Uterus (tissue), 3 donors: ENCODE measurements at regions not wholly inside any gene's neighbourhood (a gene's known extent, or its start where the extent isn't known, plus 50 kb on each side); places are given as distances from the start of the nearest gene placed in this dataset.

Source experiments
- DNase-seq, 2 donors: peaks; one replicate each; pipeline ENCODE4 v3.0.0-alpha.2; 2019 to 2020
- H3K27ac ChIP-seq, 2 donors: fragments of 200-600 bp; sonication (generic); 1 replicate in 1 of 2; 2 replicates in 1 of 2; pipeline ENCODE4 v1.5.1; 2016 to 2018
- H3K27me3 ChIP-seq, 2 donors: fragments of 200-600 bp; sonication (generic); one replicate each; pipeline ENCODE4 v1.5.1; 2018 to 2019; ENCODE audit warnings: control low read depth in 1 of 2
- H3K36me3 ChIP-seq, 2 donors: fragments of 200-600 bp; sonication (generic); one replicate each; pipeline ENCODE4 v1.5.1; 2019; ENCODE audit warnings: control low read depth in 1 of 2
- H3K4me1 ChIP-seq, 2 donors: fragments of 200-600 bp; sonication (generic); one replicate each; pipeline ENCODE4 v1.5.1; 2018 to 2019; ENCODE audit warnings: control low read depth in 1 of 2
- H3K4me3 ChIP-seq, 2 donors: fragments of 200-600 bp; sonication (generic); 1 replicate in 1 of 2; 2 replicates in 1 of 2; pipeline ENCODE4 v1.5.1; 2018 to 2019; ENCODE audit warnings: mild to moderate bottlenecking in 1 of 2
- H3K9me3 ChIP-seq, 2 donors: fragments of 200-600 bp; sonication (generic); one replicate each; pipeline ENCODE4 v1.5.1; 2019; ENCODE audit warnings: control low read depth in 1 of 2
- POLR2A ChIP-seq, 2 donors: fragments of 450-650 bp; IDR thresholded peaks; one replicate each; pipeline ENCODE4 v1.6.1; 2016; ENCODE audit warnings: antibody characterized with exemption in 2 of 2, mild to moderate bottlenecking in 1 of 2, moderate library complexity in 1 of 2
- intact Hi-C: fragments of 100-400 bp; cut with DNase I; formaldehyde crosslinking; loops from one replicate; pipeline ENCODE4 v1.15.1; 2023; ENCODE audit warnings: low total_unique reads
- TF ChIP-seq, protein P1 (sequence below), 4 experiments: fragments of 200-600 bp in 2 of 4; fragments of 450-650 bp in 2 of 4; sonication (generic) in 2 of 4; IDR thresholded peaks; one replicate each; pipeline ENCODE4 v1.5.1; 2016 to 2019; ENCODE audit warnings: antibody characterized with exemption in 4 of 4, mild to moderate bottlenecking in 2 of 4, moderate library complexity in 1 of 4
- donor health status: DM: yes; HTN: yes; CAD: no.

GRCh38 chr4:181538431-181538830, 704.8 kb upstream of the TENM3 start:
- intact Hi-C loops: no loop called here
- Histone ChIP-seq H3K4me3 (no peak overlapping the region), H3K27me3 (no peaks in the 10 kb centered on the region), H3K4me1 (no peaks in the 10 kb centered on the region), H3K36me3 (no peaks in the 10 kb centered on the region), H3K27ac (no peak overlapping the region), H3K9me3 (no peaks in the 10 kb centered on the region)
- no peak for DNase-seq
- TF ChIP-seq, protein P1, sequence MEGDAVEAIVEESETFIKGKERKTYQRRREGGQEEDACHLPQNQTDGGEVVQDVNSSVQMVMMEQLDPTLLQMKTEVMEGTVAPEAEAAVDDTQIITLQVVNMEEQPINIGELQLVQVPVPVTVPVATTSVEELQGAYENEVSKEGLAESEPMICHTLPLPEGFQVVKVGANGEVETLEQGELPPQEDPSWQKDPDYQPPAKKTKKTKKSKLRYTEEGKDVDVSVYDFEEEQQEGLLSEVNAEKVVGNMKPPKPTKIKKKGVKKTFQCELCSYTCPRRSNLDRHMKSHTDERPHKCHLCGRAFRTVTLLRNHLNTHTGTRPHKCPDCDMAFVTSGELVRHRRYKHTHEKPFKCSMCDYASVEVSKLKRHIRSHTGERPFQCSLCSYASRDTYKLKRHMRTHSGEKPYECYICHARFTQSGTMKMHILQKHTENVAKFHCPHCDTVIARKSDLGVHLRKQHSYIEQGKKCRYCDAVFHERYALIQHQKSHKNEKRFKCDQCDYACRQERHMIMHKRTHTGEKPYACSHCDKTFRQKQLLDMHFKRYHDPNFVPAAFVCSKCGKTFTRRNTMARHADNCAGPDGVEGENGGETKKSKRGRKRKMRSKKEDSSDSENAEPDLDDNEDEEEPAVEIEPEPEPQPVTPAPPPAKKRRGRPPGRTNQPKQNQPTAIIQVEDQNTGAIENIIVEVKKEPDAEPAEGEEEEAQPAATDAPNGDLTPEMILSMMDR (IDR thresholded peaks at IDR 0.05): no peak
- TF ChIP-seq POLR2A (IDR thresholded peaks at IDR 0.05): no peak

- TF ChIP-seq, protein P1 (IDR thresholded peaks at IDR 0.05): no peak
- Histone ChIP-seq H3K4me3 (no peak overlapping the region), H3K27ac (no peak overlapping the region), H3K9me3 (no peaks in the 10 kb centered on the region), H3K4me1 (no peaks in the 10 kb centered on the region), H3K36me3 (no peaks in the 10 kb centered on the region), H3K27me3 (no peaks in the 10 kb centered on the region)
- no peak for DNase-seq
- intact Hi-C loops: no loop called here
Measured at GRCh38 chr4:181541396-181541795, 701.8 kb upstream of the TENM3 start.

GRCh38 chr4:181548873-181549575, 694.2 kb upstream of the TENM3 start:
- DNase-seq: no peak
- no peak overlapping the region for H3K27ac ChIP-seq

DNA sequence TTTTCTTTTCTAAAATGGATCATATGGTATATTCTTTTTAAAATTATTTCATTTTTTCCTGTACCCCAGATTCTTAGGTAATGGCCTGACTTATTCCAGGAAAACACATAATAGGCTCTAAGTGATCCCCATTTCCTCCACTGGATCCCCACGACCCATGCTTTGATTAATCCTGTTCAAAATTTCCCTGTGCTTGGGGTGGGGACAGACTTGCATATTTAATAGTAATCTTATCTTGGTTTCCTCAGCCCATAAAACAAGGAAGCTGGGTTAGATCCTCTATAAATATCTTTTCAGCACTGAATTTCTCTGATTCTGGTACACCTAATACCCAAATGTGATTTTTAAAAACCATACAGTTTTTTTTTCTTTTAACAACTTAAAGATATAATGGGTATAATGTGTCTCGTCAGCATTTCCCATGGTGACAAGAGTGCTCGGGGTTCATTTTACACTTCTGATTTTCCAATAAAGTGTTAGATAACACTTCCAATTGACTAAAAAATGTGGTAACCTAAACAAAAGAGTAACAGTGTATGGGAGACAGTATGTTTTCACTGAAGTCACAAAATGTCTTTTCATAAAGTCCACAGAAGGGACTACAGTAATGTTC, 693.5 kb upstream of the TENM3 start:
- Histone ChIP-seq H3K9me3 (no peaks in the 10 kb centered on the region), H3K36me3 (no peaks in the 10 kb centered on the region), H3K4me3 (no peak overlapping the region), H3K27ac (no peak overlapping the region), H3K4me1 (no peaks in the 10 kb centered on the region), H3K27me3 (no peaks in the 10 kb centered on the region)
- intact Hi-C loops: no loop called here
- DNase-seq: no peak
- TF ChIP-seq, protein P1 (IDR thresholded peaks at IDR 0.05): no peak
- no peak for TF ChIP-seq POLR2A (IDR thresholded peaks at IDR 0.05)

More at GRCh38 chr4:181548873-181549575, 694.2 kb upstream of the TENM3 start:
- Histone ChIP-seq H3K9me3 (no peaks in the 10 kb centered on the region), H3K4me1 (no peaks in the 10 kb centered on the region), H3K36me3 (no peaks in the 10 kb centered on the region), H3K27me3 (no peaks in the 10 kb centered on the region), H3K4me3 (no peak overlapping the region)
- intact Hi-C loops: no loop called here
- TF ChIP-seq POLR2A (IDR thresholded peaks at IDR 0.05): no peak
- TF ChIP-seq, protein P1 (IDR thresholded peaks at IDR 0.05): no peak

DNA sequence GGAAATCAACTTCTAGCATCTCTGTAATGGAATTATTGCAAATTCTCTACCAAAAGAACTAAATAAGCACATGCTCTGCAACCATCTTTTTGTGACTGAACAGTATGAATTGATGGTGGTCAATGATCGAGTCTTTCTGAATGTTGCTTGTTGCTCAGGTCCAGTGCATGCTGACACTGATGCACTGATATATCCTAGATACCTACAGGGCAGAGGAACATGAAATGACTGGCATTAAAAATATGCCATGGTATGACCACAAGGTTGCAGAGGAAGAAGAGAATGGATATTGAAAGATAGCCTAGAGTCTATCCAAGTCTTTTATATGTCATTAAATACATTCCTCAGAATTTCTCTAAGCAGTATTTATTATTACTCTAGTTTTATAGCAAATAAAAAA, 692.8 kb upstream of the TENM3 start:
- TF ChIP-seq, protein P1 (IDR thresholded peaks at IDR 0.05): no peak
- no peaks in the 10 kb centered on the region for H3K27me3 ChIP-seq
- no peaks in the 10 kb centered on the region for H3K9me3 ChIP-seq
- intact Hi-C loops: no loop called here
- H3K36me3 ChIP-seq: no peaks in the 10 kb centered on the region
- no peak overlapping the region for H3K4me3 ChIP-seq
- no peak overlapping the region for H3K27ac ChIP-seq
- H3K4me1 ChIP-seq: no peaks in the 10 kb centered on the region
- DNase-seq: no peak
